GM23338 (cell line): ENCODE measurements at regions not wholly inside any gene's neighbourhood (a gene's known extent, or its start where the extent isn't known, plus 50 kb on each side); places are given as distances from the start of the nearest gene placed in this dataset.

Source experiments
- ATAC-seq: fragments of 200-7000 bp; cut with Tn5 transposase; 3 replicates; pipeline ENCODE4 v1.9.1; 2020
- DNase-seq: peaks from one replicate; pipeline ENCODE4 v3.0.0-alpha.2; 2015; ENCODE audit warnings: low spot score
- H2AFZ ChIP-seq: fragments of 200-600 bp; sonication (generic); 2 replicates; pipeline ENCODE4 v1.8.0; 2016; ENCODE audit warnings: antibody characterized with exemption, mild to moderate bottlenecking, moderate library complexity
- H3F3A ChIP-seq: fragments of 200-600 bp; sonication (generic); replicated peaks from 2 replicates; pipeline ENCODE4 v1.8.0; 2017; ENCODE audit warnings: antibody characterized with exemption, mixed run types, low read depth
- H3K27ac ChIP-seq: fragments of 200-600 bp; sonication (generic); 2 replicates; pipeline ENCODE4 v1.6.1; 2016; ENCODE audit warnings: low read depth
- H3K27me3 ChIP-seq: fragments of 200-600 bp; sonication (generic); 2 replicates; pipeline ENCODE4 v1.8.0; 2016; ENCODE audit warnings: mild to moderate bottlenecking, mixed run types, moderate library complexity; ENCODE audit not compliant: insufficient read depth
- H3K36me3 ChIP-seq: fragments of 200-600 bp; sonication (generic); 2 replicates; pipeline ENCODE4 v1.8.0; 2016; ENCODE audit warnings: mild to moderate bottlenecking; ENCODE audit not compliant: insufficient read depth
- H3K4me1 ChIP-seq: fragments of 200-600 bp; sonication (generic); 2 replicates; pipeline ENCODE4 v1.8.0; 2016; ENCODE audit warnings: mild to moderate bottlenecking, moderate library complexity; ENCODE audit not compliant: insufficient read depth
- H3K4me2 ChIP-seq: fragments of 200-600 bp; sonication (generic); 2 replicates; pipeline ENCODE4 v1.7.1; 2017; ENCODE audit warnings: mixed run types
- H3K4me3 ChIP-seq: fragments of 200-600 bp; sonication (generic); 2 replicates; pipeline ENCODE4 v1.6.1; 2016; ENCODE audit warnings: mixed run types
- H3K79me2 ChIP-seq: fragments of 200-600 bp; sonication (generic); replicated peaks from 2 replicates; pipeline ENCODE4 v1.8.0; 2017; ENCODE audit warnings: mild to moderate bottlenecking; ENCODE audit not compliant: insufficient read depth
- H3K9me2 ChIP-seq: fragments of 200-600 bp; sonication (generic); 2 replicates; pipeline ENCODE4 v1.8.0; 2017; ENCODE audit not compliant: insufficient read depth
- H4K20me1 ChIP-seq: fragments of 200-600 bp; sonication (generic); replicated peaks from 2 replicates; pipeline ENCODE4 v1.8.0; 2017; ENCODE audit warnings: mild to moderate bottlenecking; ENCODE audit not compliant: insufficient read depth
- H3K27ac Mint-ChIP-seq: 2 replicates; pipeline ENCODE4 v1.8.0; 2020; ENCODE audit warnings: inconsistent platforms, mild to moderate bottlenecking, moderate library complexity, mixed read lengths
- H3K27me3 Mint-ChIP-seq: 3 replicates; pipeline ENCODE4 v1.8.0; 2022; ENCODE audit warnings: low read depth, mild to moderate bottlenecking, moderate library complexity, mixed read lengths, inconsistent platforms; ENCODE audit not compliant: insufficient read depth, poor library complexity
- H3K36me3 Mint-ChIP-seq: 3 replicates; pipeline ENCODE4 v1.8.0; 2021; ENCODE audit warnings: low read depth, mild to moderate bottlenecking, inconsistent platforms, moderate library complexity, mixed read lengths
- H3K4me1 Mint-ChIP-seq: 3 replicates; pipeline ENCODE4 v1.8.0; 2020; ENCODE audit warnings: mild to moderate bottlenecking, inconsistent platforms, mixed read lengths
- H3K4me3 Mint-ChIP-seq: 3 replicates; pipeline ENCODE4 v1.8.0; 2021; ENCODE audit warnings: moderate library complexity, mild to moderate bottlenecking, inconsistent platforms, mixed read lengths
- H3K9me3 Mint-ChIP-seq: 3 replicates; pipeline ENCODE4 v1.8.0; 2020; ENCODE audit warnings: moderate library complexity, mild to moderate bottlenecking, inconsistent platforms, mixed read lengths
- CREB1 ChIP-seq: fragments of 250-450 bp; sonication (Bioruptor Pico); IDR thresholded peaks from 2 replicates; pipeline ENCODE4 v1.5.0; 2020; ENCODE audit warnings: low read depth, mild to moderate bottlenecking, moderate library complexity
- ETS1 ChIP-seq: IDR thresholded peaks from 2 replicates; pipeline ENCODE4 v1.6.1; 2016; ENCODE audit warnings: antibody characterized with exemption
- EZH2 ChIP-seq: fragments of 200-600 bp; sonication (generic); IDR thresholded peaks from one replicate; pipeline ENCODE4 v1.8.0; 2017; ENCODE audit warnings: antibody characterized with exemption, mild to moderate bottlenecking, low read depth; ENCODE audit not compliant: unreplicated experiment
- EZH2phosphoT487 ChIP-seq: fragments of 200-600 bp; sonication (generic); IDR thresholded peaks from one replicate; pipeline ENCODE4 v1.8.1; 2018; ENCODE audit warnings: antibody characterized with exemption; ENCODE audit not compliant: unreplicated experiment
- JUNB ChIP-seq: IDR thresholded peaks from one replicate; pipeline ENCODE4 v1.6.1; 2016; ENCODE audit warnings: antibody characterized with exemption; ENCODE audit not compliant: unreplicated experiment
- NANOG ChIP-seq: IDR thresholded peaks from 2 replicates; pipeline ENCODE4 v1.6.1; 2016; ENCODE audit warnings: antibody characterized with exemption, borderline replicate concordance
- POLR2AphosphoS5 ChIP-seq: IDR thresholded peaks from 2 replicates; pipeline ENCODE4 v1.6.1; 2016; ENCODE audit warnings: antibody characterized with exemption, low read depth
- STAT1 ChIP-seq: IDR thresholded peaks from one replicate; pipeline ENCODE4 v1.6.1; 2016; ENCODE audit warnings: antibody characterized with exemption; ENCODE audit not compliant: unreplicated experiment
- ZNF114 ChIP-seq: fragments of 250-450 bp; sonication (Bioruptor Pico); IDR thresholded peaks from 2 replicates; pipeline ENCODE4 v1.5.0; 2020; ENCODE audit warnings: mild to moderate bottlenecking, moderate library complexity
- ZNF331 ChIP-seq: fragments of 250-450 bp; sonication (Bioruptor Pico); IDR thresholded peaks from 2 replicates; pipeline ENCODE4 v1.5.0; 2020; ENCODE audit warnings: low read depth, mild to moderate bottlenecking, moderate library complexity
- TF ChIP-seq, protein P1 (sequence below): IDR thresholded peaks from one replicate; pipeline ENCODE4 v1.6.1; 2018; ENCODE audit warnings: antibody characterized with exemption; ENCODE audit not compliant: unreplicated experiment
- TF ChIP-seq, protein P2 (sequence below), 2 experiments: fragments of 200-600 bp in 1 of 2; sonication (generic) in 1 of 2; conservative IDR thresholded peaks; 2 replicates each; pipeline versions ENCODE4 v1.5.1 to v1.6.1; 2016 to 2017; ENCODE audit warnings: antibody characterized with exemption in 2 of 2, low read depth in 2 of 2, mild to moderate bottlenecking in 2 of 2, moderate library complexity in 1 of 2

GRCh38 chr9:109707355-109707754 lies 72.6 kb upstream of the PALM2AKAP2 start (continued):
- TF ChIP-seq EZH2phosphoT487 (no peak), CREB1 (CRISPR knock-in tag) (no peak), NANOG (no peak), EZH2 (no peak), ZNF331 (CRISPR knock-in tag) (no peak), JUNB (no peak), ETS1 (no peak)

DNA sequence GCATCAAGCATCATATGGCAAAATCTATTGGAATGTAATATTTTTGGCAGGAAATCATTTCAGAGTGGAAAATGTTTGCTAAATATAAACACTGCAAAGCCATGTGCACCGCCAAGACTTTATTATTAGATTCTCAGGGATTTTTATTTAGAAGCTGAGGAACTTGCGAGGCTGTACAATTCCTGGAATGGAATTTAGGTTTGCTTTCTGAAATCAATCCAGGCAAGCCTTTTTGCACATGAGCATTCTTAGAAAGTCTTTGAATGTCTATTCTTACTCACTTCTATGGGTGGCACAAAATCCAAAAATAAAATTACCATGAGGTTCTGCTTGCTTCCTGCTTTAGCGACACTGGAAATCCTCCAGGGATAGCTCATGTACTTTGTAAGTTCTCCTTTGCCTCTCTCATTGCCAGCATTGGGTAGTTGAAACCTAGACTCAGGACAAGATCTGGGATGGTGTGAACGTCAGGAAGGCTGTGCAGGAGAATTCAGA lies 71.5 kb upstream of the PALM2AKAP2 start:
- Histone ChIP-seq H4K20me1 (no peaks in the 10 kb centered on the region), H3K9me2 (no peaks in the 10 kb centered on the region), H3K36me3 (no peaks in the 10 kb centered on the region), H3F3A (no peaks in the 10 kb centered on the region), H3K4me1 (no peaks in the 10 kb centered on the region), H3K4me2 (no peak overlapping the region), H3K27ac (no peak overlapping the region), H3K4me3 (no peak overlapping the region), H3K27me3 (no peaks in the 10 kb centered on the region), H3K79me2 (no peaks in the 10 kb centered on the region), H2AFZ (no peak overlapping the region)
- no peak for DNase-seq
- H3K4me3 Mint-ChIP-seq = no peak overlapping the region
- no peaks in the 10 kb centered on the region for H3K9me3 Mint-ChIP-seq
- peaks cover 4% of the 10 kb centered on the region; the same call in 1 of the 3 replicates for H3K4me1 Mint-ChIP-seq
- H3K27me3 Mint-ChIP-seq = peaks cover 2% of the 10 kb centered on the region
- H3K27ac Mint-ChIP-seq = no peak overlapping the region
- no peak for ATAC-seq
- H3K36me3 Mint-ChIP-seq = no peaks in the 10 kb centered on the region
- no peak for TF ChIP-seq ETS1
- TF ChIP-seq CREB1 (CRISPR knock-in tag) = no peak
- no peak for TF ChIP-seq EZH2phosphoT487
- TF ChIP-seq NANOG = no peak
- no peak for TF ChIP-seq STAT1
- TF ChIP-seq POLR2AphosphoS5 = no peak
- TF ChIP-seq EZH2 = no peak
- no peak for TF ChIP-seq JUNB
- TF ChIP-seq, protein P1, sequence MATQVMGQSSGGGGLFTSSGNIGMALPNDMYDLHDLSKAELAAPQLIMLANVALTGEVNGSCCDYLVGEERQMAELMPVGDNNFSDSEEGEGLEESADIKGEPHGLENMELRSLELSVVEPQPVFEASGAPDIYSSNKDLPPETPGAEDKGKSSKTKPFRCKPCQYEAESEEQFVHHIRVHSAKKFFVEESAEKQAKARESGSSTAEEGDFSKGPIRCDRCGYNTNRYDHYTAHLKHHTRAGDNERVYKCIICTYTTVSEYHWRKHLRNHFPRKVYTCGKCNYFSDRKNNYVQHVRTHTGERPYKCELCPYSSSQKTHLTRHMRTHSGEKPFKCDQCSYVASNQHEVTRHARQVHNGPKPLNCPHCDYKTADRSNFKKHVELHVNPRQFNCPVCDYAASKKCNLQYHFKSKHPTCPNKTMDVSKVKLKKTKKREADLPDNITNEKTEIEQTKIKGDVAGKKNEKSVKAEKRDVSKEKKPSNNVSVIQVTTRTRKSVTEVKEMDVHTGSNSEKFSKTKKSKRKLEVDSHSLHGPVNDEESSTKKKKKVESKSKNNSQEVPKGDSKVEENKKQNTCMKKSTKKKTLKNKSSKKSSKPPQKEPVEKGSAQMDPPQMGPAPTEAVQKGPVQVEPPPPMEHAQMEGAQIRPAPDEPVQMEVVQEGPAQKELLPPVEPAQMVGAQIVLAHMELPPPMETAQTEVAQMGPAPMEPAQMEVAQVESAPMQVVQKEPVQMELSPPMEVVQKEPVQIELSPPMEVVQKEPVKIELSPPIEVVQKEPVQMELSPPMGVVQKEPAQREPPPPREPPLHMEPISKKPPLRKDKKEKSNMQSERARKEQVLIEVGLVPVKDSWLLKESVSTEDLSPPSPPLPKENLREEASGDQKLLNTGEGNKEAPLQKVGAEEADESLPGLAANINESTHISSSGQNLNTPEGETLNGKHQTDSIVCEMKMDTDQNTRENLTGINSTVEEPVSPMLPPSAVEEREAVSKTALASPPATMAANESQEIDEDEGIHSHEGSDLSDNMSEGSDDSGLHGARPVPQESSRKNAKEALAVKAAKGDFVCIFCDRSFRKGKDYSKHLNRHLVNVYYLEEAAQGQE = no peak
- TF ChIP-seq, protein P2, sequence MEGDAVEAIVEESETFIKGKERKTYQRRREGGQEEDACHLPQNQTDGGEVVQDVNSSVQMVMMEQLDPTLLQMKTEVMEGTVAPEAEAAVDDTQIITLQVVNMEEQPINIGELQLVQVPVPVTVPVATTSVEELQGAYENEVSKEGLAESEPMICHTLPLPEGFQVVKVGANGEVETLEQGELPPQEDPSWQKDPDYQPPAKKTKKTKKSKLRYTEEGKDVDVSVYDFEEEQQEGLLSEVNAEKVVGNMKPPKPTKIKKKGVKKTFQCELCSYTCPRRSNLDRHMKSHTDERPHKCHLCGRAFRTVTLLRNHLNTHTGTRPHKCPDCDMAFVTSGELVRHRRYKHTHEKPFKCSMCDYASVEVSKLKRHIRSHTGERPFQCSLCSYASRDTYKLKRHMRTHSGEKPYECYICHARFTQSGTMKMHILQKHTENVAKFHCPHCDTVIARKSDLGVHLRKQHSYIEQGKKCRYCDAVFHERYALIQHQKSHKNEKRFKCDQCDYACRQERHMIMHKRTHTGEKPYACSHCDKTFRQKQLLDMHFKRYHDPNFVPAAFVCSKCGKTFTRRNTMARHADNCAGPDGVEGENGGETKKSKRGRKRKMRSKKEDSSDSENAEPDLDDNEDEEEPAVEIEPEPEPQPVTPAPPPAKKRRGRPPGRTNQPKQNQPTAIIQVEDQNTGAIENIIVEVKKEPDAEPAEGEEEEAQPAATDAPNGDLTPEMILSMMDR (conservative IDR thresholded peaks at IDR 0.05; ENCODE audit: low read depth in 2 of 2) = no peak
- no peak for TF ChIP-seq ZNF114 (CRISPR knock-in tag)
- TF ChIP-seq ZNF331 (CRISPR knock-in tag) = no peak
